ENCODE measurements at regions not wholly inside any gene's neighbourhood (a gene's known extent, or its start where the extent isn't known, plus 50 kb on each side); places are given as distances from the start of the nearest gene placed in this dataset.
"Not testable (repeated sequence)": the region's sequence is repeated elsewhere in the genome, so short reads cannot be mapped to it uniquely, and the experiment has no call there.

GRCh38 chr22:48757985-48758561 lies 1069.6 kb downstream of the BRD1 start:
- DNase-seq (no peak), ATAC-seq (replicated peaks in 1 of 2) (no peak)
- no peaks in the 10 kb centered on the region for H3K4me1 Mint-ChIP-seq (ENCODE audit: low read depth)
- H3K4me3 Mint-ChIP-seq: no peak overlapping the region
- no peaks in the 10 kb centered on the region for H3K9me3 Mint-ChIP-seq
- no peak overlapping the region for H3K27ac Mint-ChIP-seq
- H3K27me3 Mint-ChIP-seq (ENCODE audit: low read depth): peaks cover 7% of the 10 kb centered on the region
- no peaks in the 10 kb centered on the region for H3K36me3 Mint-ChIP-seq (ENCODE audit: insufficient read depth in 2 of 2)

- H3K27me3 Mint-ChIP-seq (ENCODE audit: low read depth): peaks cover 7% of the 10 kb centered on the region
- no peaks in the 10 kb centered on the region for H3K36me3 Mint-ChIP-seq (ENCODE audit: insufficient read depth in 2 of 2)
- no peak overlapping the region for H3K27ac Mint-ChIP-seq
- H3K4me1 Mint-ChIP-seq (ENCODE audit: low read depth): no peaks in the 10 kb centered on the region
- DNase-seq (no peak), ATAC-seq (replicated peaks in 1 of 2) (no peak)
- no peak overlapping the region for H3K4me3 Mint-ChIP-seq
- no peaks in the 10 kb centered on the region for H3K9me3 Mint-ChIP-seq
Measured at GRCh38 chr22:48757581-48757980, 1070.1 kb downstream of the BRD1 start.

- H3K4me3 Mint-ChIP-seq; H3K9me3 Mint-ChIP-seq; H3K4me1 Mint-ChIP-seq (ENCODE audit: low read depth); H3K27me3 Mint-ChIP-seq (ENCODE audit: low read depth); ATAC-seq (replicated peaks in 1 of 2); H3K36me3 Mint-ChIP-seq (ENCODE audit: insufficient read depth in 2 of 2); DNase-seq; H3K27ac Mint-ChIP-seq: not testable (repeated sequence)
Measured at GRCh38 chr22:48757135-48757534, 1070.5 kb downstream of the BRD1 start.

- no peak overlapping the region for H3K4me3 Mint-ChIP-seq
- no peaks in the 10 kb centered on the region for H3K4me1 Mint-ChIP-seq (ENCODE audit: low read depth)
- no peaks in the 10 kb centered on the region for H3K36me3 Mint-ChIP-seq (ENCODE audit: insufficient read depth in 2 of 2)
- DNase-seq (no peak), ATAC-seq (replicated peaks in 1 of 2) (no peak)
- no peaks in the 10 kb centered on the region for H3K9me3 Mint-ChIP-seq
- H3K27ac Mint-ChIP-seq: no peak overlapping the region
- H3K27me3 Mint-ChIP-seq (ENCODE audit: low read depth): peaks cover 4% of the 10 kb centered on the region
Measured at GRCh38 chr22:48756146-48757111, 1071.2 kb downstream of the BRD1 start.

GRCh38 chr22:48755059-48755949 lies 1072.4 kb downstream of the BRD1 start:
- Mint-ChIP-seq H3K36me3 (ENCODE audit: insufficient read depth in 2 of 2) (no peaks in the 10 kb centered on the region), H3K4me3 (no peak overlapping the region), H3K27me3 (ENCODE audit: low read depth) (no peaks in the 10 kb centered on the region), H3K4me1 (ENCODE audit: low read depth) (no peaks in the 10 kb centered on the region), H3K9me3 (no peaks in the 10 kb centered on the region), H3K27ac (no peak overlapping the region)
- ATAC-seq (replicated peaks in 1 of 2) (no peak), DNase-seq (no peak)

- H3K4me1 Mint-ChIP-seq (ENCODE audit: low read depth): no peaks in the 10 kb centered on the region
- H3K36me3 Mint-ChIP-seq (ENCODE audit: insufficient read depth in 2 of 2): no peaks in the 10 kb centered on the region
- no peak overlapping the region for H3K27ac Mint-ChIP-seq
- H3K9me3 Mint-ChIP-seq: no peaks in the 10 kb centered on the region
- no peak overlapping the region for H3K4me3 Mint-ChIP-seq
- H3K27me3 Mint-ChIP-seq (ENCODE audit: low read depth): no peaks in the 10 kb centered on the region
- ATAC-seq (replicated peaks in 1 of 2): no peak
- DNase-seq: no peak
Measured at GRCh38 chr22:48754611-48755058, 1073.0 kb downstream of the BRD1 start.

GRCh38 chr22:48753752-48754517 lies 1073.7 kb downstream of the BRD1 start:
- no peaks in the 10 kb centered on the region for H3K36me3 Mint-ChIP-seq (ENCODE audit: insufficient read depth in 2 of 2)
- H3K27ac Mint-ChIP-seq: no peak overlapping the region
- DNase-seq: no peak
- no peak for ATAC-seq (replicated peaks in 1 of 2)
- H3K9me3 Mint-ChIP-seq: no peaks in the 10 kb centered on the region
- H3K4me1 Mint-ChIP-seq (ENCODE audit: low read depth): no peaks in the 10 kb centered on the region
- H3K27me3 Mint-ChIP-seq (ENCODE audit: low read depth): no peaks in the 10 kb centered on the region
- no peak overlapping the region for H3K4me3 Mint-ChIP-seq

GRCh38 chr22:48753381-48753730 lies 1074.3 kb downstream of the BRD1 start:
- Mint-ChIP-seq H3K36me3 (ENCODE audit: insufficient read depth in 2 of 2) (no peaks in the 10 kb centered on the region), H3K9me3 (no peaks in the 10 kb centered on the region), H3K4me1 (ENCODE audit: low read depth) (no peaks in the 10 kb centered on the region), H3K27ac (no peak overlapping the region), H3K4me3 (no peak overlapping the region), H3K27me3 (ENCODE audit: low read depth) (no peaks in the 10 kb centered on the region)
- ATAC-seq (replicated peaks in 1 of 2) (no peak), DNase-seq (no peak)

GRCh38 chr22:48752451-48753380 lies 1075.0 kb downstream of the BRD1 start:
- H3K27ac Mint-ChIP-seq: no peak overlapping the region
- no peaks in the 10 kb centered on the region for H3K36me3 Mint-ChIP-seq (ENCODE audit: insufficient read depth in 2 of 2)
- DNase-seq (no peak), ATAC-seq (replicated peaks in 1 of 2) (no peak)
- no peaks in the 10 kb centered on the region for H3K9me3 Mint-ChIP-seq
- H3K4me3 Mint-ChIP-seq: no peak overlapping the region
- H3K4me1 Mint-ChIP-seq (ENCODE audit: low read depth): no peaks in the 10 kb centered on the region
- no peaks in the 10 kb centered on the region for H3K27me3 Mint-ChIP-seq (ENCODE audit: low read depth)

- H3K9me3 Mint-ChIP-seq: no peaks in the 10 kb centered on the region
Measured at GRCh38 chr22:48751539-48752437, 1075.9 kb downstream of the BRD1 start.

GRCh38 chr22:48750826-48751440 lies 1076.7 kb downstream of the BRD1 start:
- DNase-seq (no peak), ATAC-seq (replicated peaks in 1 of 2) (no peak)
- Mint-ChIP-seq H3K27ac (no peak overlapping the region), H3K36me3 (ENCODE audit: insufficient read depth in 2 of 2) (no peaks in the 10 kb centered on the region), H3K4me3 (no peak overlapping the region), H3K27me3 (ENCODE audit: low read depth) (no peaks in the 10 kb centered on the region), H3K4me1 (ENCODE audit: low read depth) (no peaks in the 10 kb centered on the region), H3K9me3 (no peaks in the 10 kb centered on the region)

More at GRCh38 chr22:48751539-48752437, 1075.9 kb downstream of the BRD1 start:
- DNase-seq (no peak), ATAC-seq (replicated peaks in 1 of 2) (no peak)
- H3K4me3 Mint-ChIP-seq: no peak overlapping the region
- H3K27ac Mint-ChIP-seq: no peak overlapping the region
- H3K4me1 Mint-ChIP-seq (ENCODE audit: low read depth): no peaks in the 10 kb centered on the region
- no peaks in the 10 kb centered on the region for H3K27me3 Mint-ChIP-seq (ENCODE audit: low read depth)
- no peaks in the 10 kb centered on the region for H3K36me3 Mint-ChIP-seq (ENCODE audit: insufficient read depth in 2 of 2)
